Thoracic aorta (tissue), 2 donors: ENCODE measurements at regions not wholly inside any gene's neighbourhood (a gene's known extent, or its start where the extent isn't known, plus 50 kb on each side); places are given as distances from the start of the nearest gene placed in this dataset.

Experiments
- ATAC-seq: fragments of 150-250 bp; one replicate; pipeline ENCODE4 v1.8.0; 2017; ENCODE audit warnings: low read depth; ENCODE audit not compliant: insufficient number of reproducible peaks, low FRiP score
- DNase-seq: peaks from one replicate; pipeline ENCODE4 v3.0.0-alpha.2; 2020; ENCODE audit warnings: low spot score
- H3K27ac ChIP-seq, 2 donors: fragments of 200-600 bp; sonication (generic); 1 replicate in 1 of 2; 2 replicates in 1 of 2; pipeline ENCODE4 v1.5.1; 2016; ENCODE audit warnings: mild to moderate bottlenecking in 2 of 2, moderate library complexity in 2 of 2
- H3K27me3 ChIP-seq: fragments of 200-600 bp; sonication (generic); replicated peaks from 2 replicates; pipeline ENCODE4 v1.6.0; 2016; ENCODE audit warnings: mild to moderate bottlenecking; ENCODE audit not compliant: insufficient read depth
- H3K36me3 ChIP-seq: fragments of 200-600 bp; sonication (generic); one replicate; pipeline ENCODE4 v1.5.1; 2016
- H3K4me1 ChIP-seq, 2 donors: fragments of 200-600 bp; sonication (generic); 1 replicate in 1 of 2; 2 replicates in 1 of 2; pipeline versions ENCODE4 v1.5.1 to v1.6.0; 2016; ENCODE audit warnings: low read depth in 2 of 2, mild to moderate bottlenecking in 1 of 2; ENCODE audit not compliant: control insufficient read depth in 1 of 2
- H3K4me3 ChIP-seq: fragments of 200-600 bp; sonication (generic); 2 replicates; pipeline ENCODE4 v1.5.1; 2016; ENCODE audit warnings: mild to moderate bottlenecking
- H3K9me3 ChIP-seq: fragments of 200-600 bp; sonication (generic); 2 replicates; pipeline ENCODE4 v1.5.1; 2016
- TF ChIP-seq, protein P1 (sequence below): fragments of 200-600 bp; sonication (generic); IDR thresholded peaks from one replicate; pipeline ENCODE4 v1.5.1; 2019; ENCODE audit warnings: antibody characterized with exemption

- Histone ChIP-seq H3K9me3 (no peaks in the 10 kb centered on the region), H3K36me3 (no peaks in the 10 kb centered on the region), H3K4me3 (no peak overlapping the region), H3K27ac (no peak overlapping the region), H3K4me1 (peaks cover 9 to 16% of the 10 kb centered on the region in 2 donors), H3K27me3 (no peaks in the 10 kb centered on the region)
- DNase-seq (no peak), ATAC-seq (no peak)
- TF ChIP-seq, protein P1, sequence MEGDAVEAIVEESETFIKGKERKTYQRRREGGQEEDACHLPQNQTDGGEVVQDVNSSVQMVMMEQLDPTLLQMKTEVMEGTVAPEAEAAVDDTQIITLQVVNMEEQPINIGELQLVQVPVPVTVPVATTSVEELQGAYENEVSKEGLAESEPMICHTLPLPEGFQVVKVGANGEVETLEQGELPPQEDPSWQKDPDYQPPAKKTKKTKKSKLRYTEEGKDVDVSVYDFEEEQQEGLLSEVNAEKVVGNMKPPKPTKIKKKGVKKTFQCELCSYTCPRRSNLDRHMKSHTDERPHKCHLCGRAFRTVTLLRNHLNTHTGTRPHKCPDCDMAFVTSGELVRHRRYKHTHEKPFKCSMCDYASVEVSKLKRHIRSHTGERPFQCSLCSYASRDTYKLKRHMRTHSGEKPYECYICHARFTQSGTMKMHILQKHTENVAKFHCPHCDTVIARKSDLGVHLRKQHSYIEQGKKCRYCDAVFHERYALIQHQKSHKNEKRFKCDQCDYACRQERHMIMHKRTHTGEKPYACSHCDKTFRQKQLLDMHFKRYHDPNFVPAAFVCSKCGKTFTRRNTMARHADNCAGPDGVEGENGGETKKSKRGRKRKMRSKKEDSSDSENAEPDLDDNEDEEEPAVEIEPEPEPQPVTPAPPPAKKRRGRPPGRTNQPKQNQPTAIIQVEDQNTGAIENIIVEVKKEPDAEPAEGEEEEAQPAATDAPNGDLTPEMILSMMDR, result no peak
These were observed 198.8 kb upstream of the TWIST2 start for GRCh38 chr2:238649123-238649522.

GRCh38 chr2:238649936-238650518 is 197.9 kb upstream of the TWIST2 start:
- no peak overlapping the region for H3K4me3 ChIP-seq
- no peak overlapping the region for H3K27ac ChIP-seq
- TF ChIP-seq, protein P1, result no peak
- peaks cover 9 to 13% of the 10 kb centered on the region in 2 donors for H3K4me1 ChIP-seq
- H3K9me3 ChIP-seq, result no peaks in the 10 kb centered on the region
- H3K36me3 ChIP-seq, result no peaks in the 10 kb centered on the region
- H3K27me3 ChIP-seq, result no peaks in the 10 kb centered on the region
- no peak for ATAC-seq
- no peak for DNase-seq

- H3K27me3 ChIP-seq, result no peaks in the 10 kb centered on the region
- H3K27ac ChIP-seq, result no peak overlapping the region
- DNase-seq (no peak), ATAC-seq (no peak)
- H3K4me3 ChIP-seq, result no peak overlapping the region
- no peaks in the 10 kb centered on the region for H3K36me3 ChIP-seq
- TF ChIP-seq, protein P1, result no peak
- peaks cover 8 to 12% of the 10 kb centered on the region in 2 donors for H3K4me1 ChIP-seq
- no peaks in the 10 kb centered on the region for H3K9me3 ChIP-seq
These were observed 197.3 kb upstream of the TWIST2 start for GRCh38 chr2:238650536-238650935.

DNA sequence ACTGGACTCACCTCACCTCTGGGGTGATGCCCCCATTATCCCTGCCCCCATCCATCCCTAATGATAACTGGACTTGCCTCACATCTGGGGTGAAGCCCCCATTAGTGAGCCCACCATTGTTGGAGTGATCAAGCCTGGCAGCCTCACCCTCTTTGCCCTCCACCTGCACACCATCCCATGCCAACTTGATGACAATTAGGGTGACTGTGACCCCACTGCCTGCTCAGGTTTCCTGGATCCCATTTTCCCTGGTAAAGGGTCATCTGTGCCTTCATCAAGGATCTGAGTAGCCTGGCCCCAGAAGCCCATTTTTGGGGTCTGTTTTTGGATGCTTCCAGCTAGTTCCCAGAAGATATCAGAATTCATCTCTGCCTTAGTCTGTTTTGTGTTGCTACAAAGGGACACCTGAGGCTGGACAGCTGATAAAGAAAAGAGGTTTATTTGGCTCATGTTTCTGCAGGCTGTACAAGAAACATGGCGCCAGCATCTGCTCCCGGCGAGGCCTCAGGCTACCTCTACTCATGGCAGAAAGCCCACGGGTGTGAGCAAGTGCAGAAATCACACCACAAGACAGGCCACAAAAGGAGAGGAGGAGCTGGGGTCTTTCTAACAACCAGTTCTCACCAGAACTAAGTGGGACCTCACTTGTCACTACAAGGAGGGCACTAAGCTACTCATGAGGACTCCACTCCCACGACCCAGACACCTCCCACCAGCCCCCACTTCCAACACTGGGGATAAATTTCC is 196.4 kb upstream of the TWIST2 start:
- no peak overlapping the region for H3K4me3 ChIP-seq
- H3K9me3 ChIP-seq, result no peaks in the 10 kb centered on the region
- H3K36me3 ChIP-seq, result no peaks in the 10 kb centered on the region
- TF ChIP-seq, protein P1, result no peak
- DNase-seq, result no peak
- ATAC-seq, result no peak
- H3K4me1 ChIP-seq, result peaks cover 0 to 3% of the 10 kb centered on the region in 2 donors
- H3K27ac ChIP-seq, result no peak overlapping the region
- H3K27me3 ChIP-seq, result no peaks in the 10 kb centered on the region

GRCh38 chr2:238652053-238652770 is 195.7 kb upstream of the TWIST2 start:
- H3K4me3 ChIP-seq, result no peak overlapping the region

More at GRCh38 chr2:238652053-238652770, 195.7 kb upstream of the TWIST2 start:
- TF ChIP-seq, protein P1, result no peak
- ATAC-seq (no peak), DNase-seq (no peak)
- Histone ChIP-seq H3K4me1 (no peaks in the 10 kb centered on the region), H3K27me3 (no peaks in the 10 kb centered on the region), H3K27ac (no peak overlapping the region), H3K9me3 (no peaks in the 10 kb centered on the region), H3K36me3 (no peaks in the 10 kb centered on the region)
